ENCODE measurements at regions not wholly inside any gene's neighbourhood (a gene's known extent, or its start where the extent isn't known, plus 50 kb on each side); places are given as distances from the start of the nearest gene placed in this dataset.

GRCh38 chr13:44132710-44133109 lies 240.9 kb upstream of the SERP2 start (continued):
- no peak for TF ChIP-seq ZNF843 (tag by site-specific recombination; IDR thresholded peaks at IDR 0.05)
- no peak for TF ChIP-seq ZNF473 (tag by site-specific recombination; IDR thresholded peaks at IDR 0.05)
- TF ChIP-seq ZNF596 (tag by site-specific recombination; IDR thresholded peaks at IDR 0.05) = no peak
- no peak for TF ChIP-seq ZNF223 (tag by site-specific recombination; IDR thresholded peaks at IDR 0.05)
- TF ChIP-seq ZIC2 (tag by site-specific recombination; IDR thresholded peaks at IDR 0.05) = no peak
- TF ChIP-seq ZNF433 (tag by site-specific recombination; IDR thresholded peaks at IDR 0.05; ENCODE audit: low read depth) = no peak

- Histone ChIP-seq H3K27ac (ENCODE audit: extremely low read depth, low read depth, low read length) (no peak overlapping the region), H3K36me3 (ENCODE audit: control insufficient read depth in 2 of 2, insufficient read depth in 1 of 2, low read length in 2 of 2) (no peaks in the 10 kb centered on the region), H3K9me3 (ENCODE audit: control insufficient read depth, insufficient read depth, low read depth, low read length) (no peaks in the 10 kb centered on the region), H3K4me3 (ENCODE audit: low read depth, low read length) (no peak overlapping the region), H3K4me1 (ENCODE audit: control insufficient read depth, insufficient read depth, low read length) (no peaks in the 10 kb centered on the region)
- TF ChIP-seq ZNF19 (tag by site-specific recombination; IDR thresholded peaks at IDR 0.05; ENCODE audit: low read depth) (no peak), ZNF121 (tag by site-specific recombination; IDR thresholded peaks at IDR 0.05) (no peak), ZNF416 (tag by site-specific recombination; IDR thresholded peaks at IDR 0.05) (no peak), KLF16 (tag by site-specific recombination; IDR thresholded peaks at IDR 0.05) (no peak), ZNF747 (tag by site-specific recombination; IDR thresholded peaks at IDR 0.05) (no peak), ZNF114 (tag by site-specific recombination; IDR thresholded peaks at IDR 0.05) (no peak), PRDM1 (tag by site-specific recombination; IDR thresholded peaks at IDR 0.05) (no peak)
- CTCF ChIA-PET = no interaction called here
- POLR2A ChIA-PET = no interaction called here
Measured at GRCh38 chr13:44133626-44134025, 240.0 kb upstream of the SERP2 start.

GRCh38 chr13:44135566-44135965 lies 238.1 kb upstream of the SERP2 start:
- H3K4me3 ChIP-seq (ENCODE audit: low read depth, low read length) = no peak overlapping the region
- CTCF ChIA-PET = no interaction called here
- peaks cover 7% of the 10 kb centered on the region; the same call in 1 of the 2 replicates for H3K4me1 ChIP-seq (ENCODE audit: control insufficient read depth, insufficient read depth, low read length)
- H3K36me3 ChIP-seq (ENCODE audit: control insufficient read depth in 2 of 2, insufficient read depth in 1 of 2, low read length in 2 of 2) = no peaks in the 10 kb centered on the region
- no peaks in the 10 kb centered on the region for H3K9me3 ChIP-seq (ENCODE audit: control insufficient read depth, insufficient read depth, low read depth, low read length)
- POLR2A ChIA-PET = no interaction called here
- H3K27ac ChIP-seq (ENCODE audit: extremely low read depth, low read depth, low read length) = no peak overlapping the region
- TF ChIP-seq ZNF324 (tag by site-specific recombination; IDR thresholded peaks at IDR 0.05) (no peak), ZFP69B (tag by site-specific recombination; IDR thresholded peaks at IDR 0.05) (no peak), IKZF3 (tag by site-specific recombination; IDR thresholded peaks at IDR 0.05) (no peak), RBAK (tag by site-specific recombination; IDR thresholded peaks at IDR 0.05) (no peak), ZNF677 (tag by site-specific recombination; IDR thresholded peaks at IDR 0.05) (no peak), ZNF707 (tag by site-specific recombination; IDR thresholded peaks at IDR 0.05) (no peak), ZNF626 (tag by site-specific recombination; IDR thresholded peaks at IDR 0.05) (no peak), ZSCAN16 (tag by site-specific recombination; IDR thresholded peaks at IDR 0.05) (no peak), HOXD13 (CRISPR knock-in tag; IDR thresholded peaks at IDR 0.05; ENCODE audit: borderline replicate concordance) (no peak), ZNF37A (tag by site-specific recombination; IDR thresholded peaks at IDR 0.05) (no peak), MEIS1 (CRISPR knock-in tag; IDR thresholded peaks at IDR 0.05; ENCODE audit: borderline replicate concordance) (no peak), ZBTB11 (tag by site-specific recombination; conservative IDR thresholded peaks at IDR 0.05; ENCODE audit: low read depth) (no peak), SCRT1 (tag by site-specific recombination; IDR thresholded peaks at IDR 0.05; ENCODE audit: borderline replicate concordance) (no peak), ZIC2 (tag by site-specific recombination; IDR thresholded peaks at IDR 0.05) (no peak), ZNF16 (tag by site-specific recombination; IDR thresholded peaks at IDR 0.05; ENCODE audit: low read depth) (no peak)
